AG08395 (cell line): ENCODE measurements at regions not wholly inside any gene's neighbourhood (a gene's known extent, or its start where the extent isn't known, plus 50 kb on each side); places are given as distances from the start of the nearest gene placed in this dataset.

Source experiments
- DNase-seq: peaks from one replicate; pipeline ENCODE4 v3.0.0; 2012; ENCODE audit warnings: mixed read lengths, low spot score

- DNase-seq: peak; percentile 40
Measured at GRCh38 chr2:42854207-42854818, 61.9 kb upstream of the HAAO start.

- DNase-seq: no peak
Measured at GRCh38 chr2:42853549-42854206, 61.3 kb upstream of the HAAO start.

GRCh38 chr2:42852798-42853197 is 60.4 kb upstream of the HAAO start:
- no peak for DNase-seq

GRCh38 chr2:42851740-42852250 is 59.4 kb upstream of the HAAO start:
- DNase-seq: no peak

- DNase-seq: no peak
Measured at GRCh38 chr2:42851186-42851585, 58.8 kb upstream of the HAAO start.

- DNase-seq: no peak
Measured at GRCh38 chr2:42850016-42850805, 57.8 kb upstream of the HAAO start.

- no peak for DNase-seq
Measured at GRCh38 chr2:42849311-42849710, 56.9 kb upstream of the HAAO start.

GRCh38 chr2:42848726-42849290 is 56.4 kb upstream of the HAAO start:
- DNase-seq: no peak

GRCh38 chr2:42848265-42848664 is 55.9 kb upstream of the HAAO start:
- no peak for DNase-seq

GRCh38 chr2:42847596-42848151 is 55.3 kb upstream of the HAAO start:
- DNase-seq: no peak

- DNase-seq: no peak
Measured at GRCh38 chr2:42846932-42847595, 54.7 kb upstream of the HAAO start.

GRCh38 chr2:42846026-42846425 is 53.6 kb upstream of the HAAO start:
- DNase-seq: no peak

GRCh38 chr2:42844901-42845821 is 52.8 kb upstream of the HAAO start:
- peak; percentile 48 for DNase-seq

GRCh38 chr2:42844366-42844765 is 52.0 kb upstream of the HAAO start:
- DNase-seq: no peak

- no peak for DNase-seq
Measured at GRCh38 chr2:42843611-42844010, 51.2 kb upstream of the HAAO start.

- DNase-seq: no peak
Measured at GRCh38 chr2:42843131-42843530, 50.7 kb upstream of the HAAO start.

- no peak for DNase-seq
Measured at GRCh38 chr2:42842466-42842865, 50.1 kb upstream of the HAAO start.
